GM12872 (cell line): ENCODE measurements at regions not wholly inside any gene's neighbourhood (a gene's known extent, or its start where the extent isn't known, plus 50 kb on each side); places are given as distances from the start of the nearest gene placed in this dataset.

Source experiments
- TF ChIP-seq, protein P1 (sequence below): IDR thresholded peaks from 3 replicates; pipeline ENCODE4 v1.5.1; 2011; ENCODE audit warnings: low read depth, mild to moderate bottlenecking, low read length, moderate library complexity; ENCODE audit not compliant: insufficient read depth

DNA sequence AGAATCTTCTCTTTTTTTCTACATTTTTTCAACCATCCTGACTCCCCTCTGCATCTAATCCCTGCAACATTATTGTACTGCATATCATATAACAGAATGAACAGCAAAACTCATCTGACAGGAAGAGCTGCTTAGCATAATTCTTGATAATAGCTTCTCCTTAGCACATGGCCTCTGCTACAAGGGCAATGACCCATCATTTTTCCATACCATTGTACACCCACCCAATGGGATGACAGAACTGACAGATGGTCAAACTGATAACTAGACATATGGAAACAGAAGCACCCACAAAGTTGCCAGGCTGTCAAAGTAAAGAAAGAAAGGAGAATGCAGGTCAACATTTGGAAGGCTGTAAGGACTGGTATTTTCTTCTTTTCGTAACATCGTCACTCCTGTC lies 390.4 kb upstream of the USP15 start:
- TF ChIP-seq, protein P1, sequence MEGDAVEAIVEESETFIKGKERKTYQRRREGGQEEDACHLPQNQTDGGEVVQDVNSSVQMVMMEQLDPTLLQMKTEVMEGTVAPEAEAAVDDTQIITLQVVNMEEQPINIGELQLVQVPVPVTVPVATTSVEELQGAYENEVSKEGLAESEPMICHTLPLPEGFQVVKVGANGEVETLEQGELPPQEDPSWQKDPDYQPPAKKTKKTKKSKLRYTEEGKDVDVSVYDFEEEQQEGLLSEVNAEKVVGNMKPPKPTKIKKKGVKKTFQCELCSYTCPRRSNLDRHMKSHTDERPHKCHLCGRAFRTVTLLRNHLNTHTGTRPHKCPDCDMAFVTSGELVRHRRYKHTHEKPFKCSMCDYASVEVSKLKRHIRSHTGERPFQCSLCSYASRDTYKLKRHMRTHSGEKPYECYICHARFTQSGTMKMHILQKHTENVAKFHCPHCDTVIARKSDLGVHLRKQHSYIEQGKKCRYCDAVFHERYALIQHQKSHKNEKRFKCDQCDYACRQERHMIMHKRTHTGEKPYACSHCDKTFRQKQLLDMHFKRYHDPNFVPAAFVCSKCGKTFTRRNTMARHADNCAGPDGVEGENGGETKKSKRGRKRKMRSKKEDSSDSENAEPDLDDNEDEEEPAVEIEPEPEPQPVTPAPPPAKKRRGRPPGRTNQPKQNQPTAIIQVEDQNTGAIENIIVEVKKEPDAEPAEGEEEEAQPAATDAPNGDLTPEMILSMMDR: no peak

DNA sequence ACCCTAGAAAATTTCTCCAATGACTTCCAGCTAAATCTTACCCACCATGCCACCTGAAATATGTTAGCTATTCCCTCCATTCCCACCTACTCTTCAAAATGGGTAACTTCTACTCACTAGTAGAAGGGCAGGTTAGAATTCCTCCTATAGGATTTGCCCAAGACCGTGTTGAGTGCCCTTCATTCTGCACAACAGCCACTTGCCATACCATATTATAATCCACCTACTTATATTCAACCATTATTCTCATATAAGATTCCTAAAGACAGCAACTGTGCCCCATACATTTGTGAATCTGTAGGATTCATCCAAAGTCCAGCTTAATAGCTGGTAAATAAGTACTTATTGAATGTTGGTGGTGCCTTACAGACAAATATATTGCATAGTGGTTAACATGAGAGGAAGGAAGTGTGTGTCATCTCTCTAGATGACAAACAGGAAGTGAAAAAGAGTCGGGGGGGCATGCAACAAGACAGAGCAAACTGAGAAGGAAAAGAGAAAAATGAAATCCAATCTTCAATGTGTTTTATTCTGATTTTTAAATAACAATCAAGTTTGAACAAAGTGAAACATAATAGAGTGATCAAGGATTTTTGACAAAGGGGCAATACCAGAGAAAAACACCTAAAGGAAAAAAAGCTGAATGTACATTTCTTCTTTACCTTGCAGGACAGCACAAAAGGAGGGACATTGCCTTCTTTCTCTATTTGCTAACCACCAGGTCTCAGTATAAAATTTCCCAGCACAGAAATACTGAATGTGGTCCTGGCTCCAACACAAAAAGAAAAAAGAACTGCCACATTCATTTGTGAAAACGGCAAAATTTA lies 389.3 kb upstream of the USP15 start:
- TF ChIP-seq, protein P1: no peak

DNA sequence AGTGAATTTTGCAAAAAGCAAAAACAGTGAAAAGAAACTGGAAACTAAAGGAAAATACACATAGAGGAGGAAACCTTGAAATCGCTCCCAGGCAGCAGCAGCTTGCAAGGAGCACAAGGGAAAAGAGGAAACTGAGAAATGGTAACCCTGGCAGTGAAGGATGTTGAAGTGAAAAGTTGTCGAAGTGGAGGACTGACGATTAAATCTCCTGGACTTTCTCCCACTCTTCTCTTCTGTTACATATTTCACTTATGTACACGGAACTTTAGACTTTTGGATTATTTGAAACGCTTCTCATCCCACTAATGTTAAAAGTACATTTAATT lies 388.8 kb upstream of the USP15 start:
- TF ChIP-seq, protein P1: no peak

DNA sequence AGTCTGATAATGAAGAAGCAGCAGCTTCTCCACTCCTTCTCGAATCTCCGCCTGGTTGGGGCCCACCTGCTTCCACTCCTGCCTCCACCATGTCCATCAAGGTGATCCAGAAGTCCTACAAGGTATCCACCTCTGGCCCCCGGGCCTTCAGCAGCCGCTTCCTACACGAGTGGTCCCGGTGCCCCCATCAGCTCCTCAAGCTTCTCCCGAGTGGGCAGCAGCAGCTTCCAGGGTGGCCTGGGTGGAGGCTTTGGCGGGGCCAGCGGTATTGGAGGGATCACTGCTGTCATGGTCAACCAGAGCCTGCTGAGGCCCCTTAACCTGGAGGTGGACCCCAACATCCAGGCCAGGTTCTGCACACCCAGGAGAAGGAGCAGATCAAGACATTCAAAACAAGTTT lies 381.0 kb upstream of the USP15 start:
- TF ChIP-seq, protein P1: no peak

DNA sequence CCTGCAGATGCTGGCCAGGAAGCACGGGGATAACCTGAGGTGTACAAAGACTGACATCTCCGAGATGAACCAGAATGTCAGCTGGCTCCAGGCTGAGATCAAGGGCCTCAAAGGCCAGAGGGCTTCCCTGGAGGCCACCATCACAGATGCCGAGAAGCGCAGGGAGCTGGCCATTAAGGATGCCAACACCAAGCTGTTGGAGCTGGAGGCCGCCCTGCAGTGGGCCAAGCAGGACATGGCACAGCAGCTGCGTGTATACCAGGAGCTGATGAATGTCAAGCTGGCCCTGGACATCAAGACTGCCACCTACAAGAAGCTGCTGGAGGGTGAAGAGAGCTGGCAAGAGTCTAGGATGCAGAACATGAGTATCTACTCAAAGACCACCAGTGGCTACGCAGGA lies 380.0 kb upstream of the USP15 start:
- TF ChIP-seq, protein P1: no peak

DNA sequence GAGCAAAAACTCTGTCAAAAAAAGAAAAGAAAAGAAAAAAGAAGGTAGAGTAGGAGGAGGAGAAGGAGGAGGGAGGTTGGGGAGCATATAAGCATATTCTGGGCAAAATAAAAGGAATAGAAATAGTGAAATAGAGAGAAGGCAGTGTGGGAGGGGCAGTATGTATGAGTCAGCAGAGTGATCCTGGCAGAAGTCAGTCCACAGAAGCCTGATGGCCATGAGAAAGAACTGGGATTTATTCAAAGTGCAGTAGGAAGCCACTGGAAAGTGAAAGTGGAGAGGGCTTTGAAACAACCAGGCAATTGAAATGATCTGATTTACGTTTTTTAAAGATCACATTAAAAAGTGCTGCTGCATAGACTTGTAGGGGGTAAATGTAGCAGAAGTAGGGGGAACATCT lies 368.6 kb upstream of the USP15 start:
- TF ChIP-seq, protein P1: no peak

DNA sequence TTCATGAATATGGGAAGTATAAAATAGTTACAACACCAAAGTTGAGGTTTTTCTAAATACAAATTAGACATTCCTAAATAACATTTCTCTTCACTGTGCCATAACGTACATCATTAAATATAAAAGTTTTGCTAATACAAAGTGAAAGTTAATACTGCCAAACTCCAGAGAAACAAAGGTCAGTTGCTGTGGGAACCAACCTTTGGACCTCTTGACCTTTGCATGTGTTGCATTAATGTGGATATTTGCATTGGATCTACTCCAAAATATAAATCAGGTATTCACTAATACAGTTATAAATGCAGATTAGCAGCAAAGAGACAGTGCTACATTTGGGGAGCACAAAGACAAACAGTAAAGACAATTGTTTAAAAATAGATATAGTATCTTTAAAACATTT lies 366.0 kb upstream of the USP15 start:
- TF ChIP-seq, protein P1: no peak
